Thyroid gland (tissue), 4 donors: ENCODE measurements at regions not wholly inside any gene's neighbourhood (a gene's known extent, or its start where the extent isn't known, plus 50 kb on each side); places are given as distances from the start of the nearest gene placed in this dataset.

Source experiments
- DNase-seq, 2 donors: peaks; one replicate each; pipeline ENCODE4 v3.0.0-alpha.2; 2019
- H3K27ac ChIP-seq, 3 donors: fragments of 200-600 bp; sonication (generic); 1 replicate in 2 of 3; 2 replicates in 1 of 3; pipeline ENCODE4 v1.5.1; 2016 to 2019; ENCODE audit warnings: mild to moderate bottlenecking in 1 of 3, moderate library complexity in 1 of 3
- H3K27me3 ChIP-seq: fragments of 200-600 bp; sonication (generic); one replicate; pipeline ENCODE4 v1.5.1; 2019
- H3K36me3 ChIP-seq, 2 donors: fragments of 200-600 bp; sonication (generic); one replicate each; pipeline ENCODE4 v1.5.1; 2016 to 2019
- H3K4me1 ChIP-seq, 2 donors: fragments of 200-600 bp; sonication (generic); one replicate each; pipeline ENCODE4 v1.5.1; 2017 to 2019
- H3K4me3 ChIP-seq, 3 donors: fragments of 200-600 bp; sonication (generic); replicated peaks in 1 of 3; 1 replicate in 2 of 3; 2 replicates in 1 of 3; pipeline ENCODE4 v1.5.1; 2016; ENCODE audit warnings: mild to moderate bottlenecking in 1 of 3
- H3K9me3 ChIP-seq: fragments of 200-600 bp; sonication (generic); one replicate; pipeline ENCODE4 v1.5.1; 2017
- CTCF ChIP-seq, 6 experiments: fragments of 200-600 bp in 3 of 6; fragments of 450-650 bp in 3 of 6; sonication (generic) in 3 of 6; IDR thresholded peaks; one replicate each; pipeline ENCODE4 v1.5.1; 2016 to 2019; ENCODE audit warnings: antibody characterized with exemption in 6 of 6, mild to moderate bottlenecking in 2 of 6, inconsistent platforms in 1 of 6, moderate library complexity in 1 of 6
- POLR2A ChIP-seq, 2 donors: fragments of 450-650 bp; IDR thresholded peaks; one replicate each; pipeline ENCODE4 v1.6.1; 2017; ENCODE audit warnings: antibody characterized with exemption in 2 of 2, mild to moderate bottlenecking in 2 of 2, moderate library complexity in 1 of 2
- WGBS, 2 donors: methylation state at CpG; one replicate each; pipeline ENCODE4 v1.1.5; 2017; 5-methylcytosine and 5-hydroxymethylcytosine counted together
- intact Hi-C: fragments of 100-400 bp; cut with DNase I; formaldehyde crosslinking; loops from one replicate; pipeline ENCODE4 v1.15.1; 2023

- H3K36me3 ChIP-seq = no peaks in the 10 kb centered on the region
- DNase-seq = peak; percentile 23 to 52
- TF ChIP-seq CTCF (IDR thresholded peaks at IDR 0.05) = no peak
- TF ChIP-seq POLR2A (IDR thresholded peaks at IDR 0.05) = no peak
- no peaks in the 10 kb centered on the region for H3K27me3 ChIP-seq
- H3K27ac ChIP-seq = peak overlapping the region in 1 of 3 donors; percentile 19
- H3K9me3 ChIP-seq = no peaks in the 10 kb centered on the region
- 10 to 17% methylated on average over 4 of the region's 4 CpGs for WGBS, 2 donors
- H3K4me3 ChIP-seq = no peak overlapping the region
- intact Hi-C loops = no loop called here
- H3K4me1 ChIP-seq = peaks cover 31 to 34% of the 10 kb centered on the region in 2 donors
These were observed 258.6 kb downstream of the CBLN1 start for GRCh38 chr16:49023050-49023449.

- Histone ChIP-seq H3K9me3 (no peaks in the 10 kb centered on the region), H3K4me1 (peaks cover 31 to 34% of the 10 kb centered on the region in 2 donors), H3K27ac (peak overlapping the region in 1 of 3 donors; percentile 19), H3K4me3 (no peak overlapping the region), H3K36me3 (no peaks in the 10 kb centered on the region), H3K27me3 (no peaks in the 10 kb centered on the region)
- intact Hi-C loops = no loop called here
- DNase-seq = no peak
- TF ChIP-seq POLR2A (IDR thresholded peaks at IDR 0.05) (no peak), CTCF (IDR thresholded peaks at IDR 0.05) (no peak)
- WGBS, 2 donors = 84 to 85% methylated on average over 12 of the region's 12 CpGs
These were observed 259.2 kb downstream of the CBLN1 start for GRCh38 chr16:49022351-49022963.

DNA sequence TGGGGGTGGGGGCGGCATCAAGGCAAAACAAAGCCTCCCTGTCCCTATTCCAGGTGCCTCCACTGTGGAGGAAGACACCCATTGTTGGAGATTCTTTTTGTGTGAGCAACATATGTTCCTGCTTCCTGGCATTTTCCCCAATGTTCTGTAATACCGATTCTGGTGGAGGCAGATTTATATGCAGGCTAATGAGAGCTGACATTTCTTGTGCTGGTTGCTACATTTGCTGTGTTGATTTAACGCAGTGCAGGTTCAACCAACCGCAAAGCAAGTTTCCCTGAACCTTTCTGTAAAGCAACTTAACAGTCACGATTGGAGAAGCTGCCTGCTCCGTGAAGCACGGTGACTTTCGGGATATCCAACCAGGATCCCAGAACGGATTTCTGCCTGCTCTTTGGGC is 260.5 kb downstream of the CBLN1 start:
- no peaks in the 10 kb centered on the region for H3K9me3 ChIP-seq
- peak; percentile 63 to 71 for DNase-seq
- H3K27ac ChIP-seq = peak overlapping the region; percentile 45 to 75 (median 52)
- no peaks in the 10 kb centered on the region for H3K27me3 ChIP-seq
- WGBS, 2 donors = 7 to 10% methylated on average over 9 of the region's 9 CpGs
- intact Hi-C loops = no loop called here
- H3K4me3 ChIP-seq = no peak overlapping the region
- peaks cover 31 to 34% of the 10 kb centered on the region in 2 donors for H3K4me1 ChIP-seq
- H3K36me3 ChIP-seq = no peaks in the 10 kb centered on the region
- TF ChIP-seq POLR2A (IDR thresholded peaks at IDR 0.05) = peak in 1 of 2 donors; percentile 30
- no peak for TF ChIP-seq CTCF (IDR thresholded peaks at IDR 0.05)

DNA sequence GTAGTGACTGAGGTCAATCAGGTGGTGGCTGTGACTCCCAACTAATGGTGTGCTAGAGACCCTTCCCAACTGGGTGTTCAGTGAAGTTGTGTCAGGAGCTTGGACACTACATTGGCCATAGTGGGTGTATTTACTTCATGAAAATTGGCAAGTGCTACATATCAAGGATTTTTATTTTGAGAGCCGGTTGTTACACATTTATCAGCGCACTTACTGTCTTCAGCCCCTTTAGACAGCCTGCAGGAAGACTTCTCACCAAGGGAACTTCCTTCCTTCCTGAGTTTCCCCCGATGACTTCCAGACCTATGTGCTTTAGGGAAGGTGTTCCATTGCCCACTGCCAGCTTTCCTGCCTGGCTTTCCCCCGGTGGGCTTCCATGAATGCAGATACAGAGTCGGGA is 261.2 kb downstream of the CBLN1 start:
- no peak for DNase-seq
- Histone ChIP-seq H3K27ac (peak overlapping the region; percentile 40 to 75 (median 52)), H3K4me1 (peaks cover 31 to 34% of the 10 kb centered on the region in 2 donors), H3K4me3 (no peak overlapping the region), H3K36me3 (no peaks in the 10 kb centered on the region), H3K9me3 (no peaks in the 10 kb centered on the region), H3K27me3 (no peaks in the 10 kb centered on the region)
- WGBS, 2 donors = 52 to 66% methylated on average over 5 of the region's 5 CpGs
- no peak for TF ChIP-seq CTCF (IDR thresholded peaks at IDR 0.05)
- TF ChIP-seq POLR2A (IDR thresholded peaks at IDR 0.05) = no peak
- intact Hi-C loops = no loop called here

DNA sequence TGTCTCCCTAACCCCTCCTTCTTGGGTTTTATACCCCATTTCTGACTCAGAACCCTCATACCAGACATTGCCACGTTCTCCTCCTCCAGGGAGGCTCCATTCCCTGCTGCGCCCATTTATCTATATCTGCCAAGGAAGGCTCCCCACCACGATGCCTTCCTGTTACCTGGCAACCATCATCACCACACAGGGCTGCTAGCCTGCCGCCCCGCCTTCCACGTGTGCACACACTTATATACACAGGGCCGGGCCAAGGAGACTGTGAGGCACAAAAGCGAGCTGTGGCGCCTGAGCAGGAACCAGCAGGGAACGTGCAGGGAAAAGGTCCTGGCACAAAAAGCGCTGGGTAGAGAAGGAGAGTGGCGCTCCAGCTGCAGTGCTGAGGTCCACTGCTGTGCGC is 261.8 kb downstream of the CBLN1 start:
- TF ChIP-seq CTCF (IDR thresholded peaks at IDR 0.05) (no peak), POLR2A (IDR thresholded peaks at IDR 0.05) (no peak)
- H3K9me3 ChIP-seq = no peaks in the 10 kb centered on the region

More for the DNA sequence above, 261.8 kb downstream of the CBLN1 start:
- Histone ChIP-seq H3K36me3 (no peaks in the 10 kb centered on the region), H3K4me1 (peaks cover 31 to 34% of the 10 kb centered on the region in 2 donors), H3K27ac (peak overlapping the region; percentile 52 to 75 (median 69)), H3K4me3 (no peak overlapping the region), H3K27me3 (no peaks in the 10 kb centered on the region)
- WGBS, 2 donors = 33 to 35% methylated on average over 10 to 12 of the region's 13 CpGs
- intact Hi-C loops = no loop called here
- DNase-seq = peak; percentile 75 to 85
